Skeletal muscle satellite cell (primary cell): ENCODE measurements at regions not wholly inside any gene's neighbourhood (a gene's known extent, or its start where the extent isn't known, plus 50 kb on each side); places are given as distances from the start of the nearest gene placed in this dataset.

Experiments used
- H3K27me3 ChIP-seq: 2 replicates; pipeline ENCODE4 v1.7.0; 2013; ENCODE audit warnings: low read length; ENCODE audit not compliant: control insufficient read depth, insufficient read depth
- H3K36me3 ChIP-seq: 2 replicates; pipeline ENCODE4 v1.7.0; 2013; ENCODE audit warnings: mild to moderate bottlenecking, control low read depth, low read length; ENCODE audit not compliant: insufficient read depth
- H3K4me1 ChIP-seq: 2 replicates; pipeline ENCODE4 v1.7.0; 2013; ENCODE audit warnings: low read length; ENCODE audit not compliant: control insufficient read depth, insufficient read depth
- H3K4me2 ChIP-seq: 2 replicates; pipeline ENCODE4 v1.7.0; 2013; ENCODE audit warnings: mild to moderate bottlenecking, low read length
- H3K4me3 ChIP-seq: 2 replicates; pipeline ENCODE4 v1.7.0; 2013; ENCODE audit warnings: low read length
- H3K9ac ChIP-seq: 2 replicates; pipeline ENCODE4 v1.7.0; 2013; ENCODE audit warnings: mild to moderate bottlenecking, low read depth, low read length, moderate library complexity
- H3K9me3 ChIP-seq: replicated peaks from 2 replicates; pipeline ENCODE4 v1.7.0; 2013; ENCODE audit warnings: mild to moderate bottlenecking, control low read depth, low read length

GRCh38 chr20:12641619-12642018 is 367.2 kb upstream of the SPTLC3 start:
- Histone ChIP-seq H3K9ac (no peak overlapping the region), H3K4me3 (no peak overlapping the region), H3K9me3 (no peaks in the 10 kb centered on the region), H3K4me2 (no peak overlapping the region), H3K4me1 (no peaks in the 10 kb centered on the region), H3K36me3 (no peaks in the 10 kb centered on the region), H3K27me3 (no peaks in the 10 kb centered on the region)

GRCh38 chr20:12644461-12644860 is 364.3 kb upstream of the SPTLC3 start:
- H3K9ac ChIP-seq, result no peak overlapping the region
- no peaks in the 10 kb centered on the region for H3K36me3 ChIP-seq
- H3K4me3 ChIP-seq, result no peak overlapping the region
- no peaks in the 10 kb centered on the region for H3K27me3 ChIP-seq
- H3K4me1 ChIP-seq, result no peaks in the 10 kb centered on the region
- H3K9me3 ChIP-seq, result no peaks in the 10 kb centered on the region
- H3K4me2 ChIP-seq, result no peak overlapping the region

DNA sequence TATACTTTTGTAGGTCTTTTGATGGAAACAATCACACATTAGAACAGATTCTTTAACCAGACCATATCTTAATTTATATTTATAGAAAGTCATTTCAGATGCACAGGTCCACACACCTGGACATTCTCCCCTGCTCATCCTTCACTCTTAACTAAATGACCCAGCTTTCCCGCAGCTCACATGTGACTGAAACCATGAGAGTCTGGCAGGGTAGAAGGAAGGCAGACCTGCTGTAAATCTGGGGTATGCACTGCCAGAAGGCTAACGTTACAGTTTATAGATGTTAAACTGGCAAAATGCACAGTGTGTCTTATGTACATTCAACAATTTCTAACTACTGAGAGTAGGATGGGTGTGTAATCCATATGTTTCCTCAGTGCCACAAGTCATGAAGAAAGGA is 359.5 kb upstream of the SPTLC3 start:
- no peak overlapping the region for H3K4me3 ChIP-seq

GRCh38 chr20:12653642-12654041 is 355.1 kb upstream of the SPTLC3 start:
- H3K36me3 ChIP-seq, result no peaks in the 10 kb centered on the region
- H3K27me3 ChIP-seq, result no peaks in the 10 kb centered on the region
- no peak overlapping the region for H3K4me3 ChIP-seq
- no peaks in the 10 kb centered on the region for H3K4me1 ChIP-seq
- no peak overlapping the region for H3K9ac ChIP-seq
- H3K9me3 ChIP-seq, result no peaks in the 10 kb centered on the region
- H3K4me2 ChIP-seq, result no peak overlapping the region

More for the DNA sequence above, 359.5 kb upstream of the SPTLC3 start:
- no peaks in the 10 kb centered on the region for H3K9me3 ChIP-seq
- H3K36me3 ChIP-seq, result no peaks in the 10 kb centered on the region
- H3K4me2 ChIP-seq, result no peak overlapping the region
- H3K9ac ChIP-seq, result no peak overlapping the region
- no peaks in the 10 kb centered on the region for H3K4me1 ChIP-seq
- H3K27me3 ChIP-seq, result no peaks in the 10 kb centered on the region

GRCh38 chr20:12659942-12660341 is 348.8 kb upstream of the SPTLC3 start:
- Histone ChIP-seq H3K9ac (no peak overlapping the region), H3K4me1 (no peaks in the 10 kb centered on the region), H3K4me2 (no peak overlapping the region), H3K9me3 (no peaks in the 10 kb centered on the region), H3K27me3 (no peaks in the 10 kb centered on the region), H3K4me3 (no peak overlapping the region), H3K36me3 (no peaks in the 10 kb centered on the region)

GRCh38 chr20:12660918-12661317 is 347.9 kb upstream of the SPTLC3 start:
- Histone ChIP-seq H3K4me1 (no peaks in the 10 kb centered on the region), H3K27me3 (no peaks in the 10 kb centered on the region), H3K9ac (no peak overlapping the region), H3K9me3 (no peaks in the 10 kb centered on the region), H3K36me3 (no peaks in the 10 kb centered on the region), H3K4me2 (no peak overlapping the region), H3K4me3 (no peak overlapping the region)

DNA sequence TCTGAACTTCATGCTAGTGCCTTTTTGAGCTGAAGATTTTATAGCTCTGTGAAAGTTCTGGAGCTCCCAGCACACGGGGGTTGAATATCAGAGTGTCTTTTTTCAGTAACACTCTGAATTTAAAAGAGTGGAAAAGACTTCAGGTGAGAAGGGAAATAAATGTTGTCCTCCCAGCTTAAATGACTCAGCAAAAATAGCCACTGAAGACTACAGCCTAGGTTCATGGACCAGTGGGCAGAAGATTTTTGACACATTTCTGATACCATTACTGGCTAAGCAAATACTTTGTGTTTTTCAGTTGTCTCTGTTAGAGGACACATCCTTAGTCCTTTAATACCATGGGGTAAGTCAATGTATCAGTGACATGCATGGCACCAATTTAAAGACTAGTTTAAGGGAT is 338.5 kb upstream of the SPTLC3 start:
- no peaks in the 10 kb centered on the region for H3K36me3 ChIP-seq
- H3K4me2 ChIP-seq, result no peak overlapping the region
- H3K9ac ChIP-seq, result no peak overlapping the region
- no peaks in the 10 kb centered on the region for H3K27me3 ChIP-seq
- no peaks in the 10 kb centered on the region for H3K4me1 ChIP-seq
- H3K4me3 ChIP-seq, result no peak overlapping the region
- no peaks in the 10 kb centered on the region for H3K9me3 ChIP-seq

GRCh38 chr20:12673352-12673751 is 335.4 kb upstream of the SPTLC3 start:
- Histone ChIP-seq H3K4me1 (no peaks in the 10 kb centered on the region), H3K9ac (no peak overlapping the region), H3K27me3 (no peaks in the 10 kb centered on the region), H3K9me3 (no peaks in the 10 kb centered on the region), H3K4me3 (no peak overlapping the region), H3K4me2 (no peak overlapping the region), H3K36me3 (no peaks in the 10 kb centered on the region)

- Histone ChIP-seq H3K27me3 (no peaks in the 10 kb centered on the region), H3K4me3 (no peak overlapping the region), H3K36me3 (no peaks in the 10 kb centered on the region), H3K9ac (no peak overlapping the region), H3K9me3 (no peaks in the 10 kb centered on the region), H3K4me1 (no peaks in the 10 kb centered on the region), H3K4me2 (no peak overlapping the region)
These were observed 330.8 kb upstream of the SPTLC3 start for GRCh38 chr20:12677925-12678324.

DNA sequence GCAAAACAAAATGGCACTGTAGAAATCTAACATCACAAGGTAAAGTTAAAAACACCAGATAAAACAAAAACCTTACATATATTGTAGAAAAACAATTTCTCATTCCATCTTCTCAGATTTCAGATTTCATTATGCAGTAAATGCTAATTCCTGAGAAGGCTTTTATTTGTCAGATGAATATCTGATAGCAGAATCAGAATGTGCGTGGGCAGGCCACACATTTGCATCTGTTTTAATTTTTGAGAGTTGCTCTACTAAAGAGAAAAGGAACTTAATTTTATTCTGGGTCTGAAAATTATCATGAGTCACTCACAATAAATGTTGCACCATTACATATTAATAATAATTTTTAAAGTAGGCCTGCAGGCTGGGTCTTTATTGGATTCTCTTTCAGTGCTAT is 329.3 kb upstream of the SPTLC3 start:
- Histone ChIP-seq H3K4me1 (no peaks in the 10 kb centered on the region), H3K9ac (no peak overlapping the region), H3K27me3 (no peaks in the 10 kb centered on the region), H3K36me3 (no peaks in the 10 kb centered on the region), H3K4me2 (no peak overlapping the region), H3K9me3 (no peaks in the 10 kb centered on the region), H3K4me3 (no peak overlapping the region)

GRCh38 chr20:12682613-12683012 is 326.2 kb upstream of the SPTLC3 start:
- Histone ChIP-seq H3K4me1 (no peaks in the 10 kb centered on the region), H3K4me3 (no peak overlapping the region), H3K9ac (no peak overlapping the region), H3K4me2 (no peak overlapping the region), H3K27me3 (no peaks in the 10 kb centered on the region), H3K36me3 (no peaks in the 10 kb centered on the region), H3K9me3 (no peaks in the 10 kb centered on the region)

DNA sequence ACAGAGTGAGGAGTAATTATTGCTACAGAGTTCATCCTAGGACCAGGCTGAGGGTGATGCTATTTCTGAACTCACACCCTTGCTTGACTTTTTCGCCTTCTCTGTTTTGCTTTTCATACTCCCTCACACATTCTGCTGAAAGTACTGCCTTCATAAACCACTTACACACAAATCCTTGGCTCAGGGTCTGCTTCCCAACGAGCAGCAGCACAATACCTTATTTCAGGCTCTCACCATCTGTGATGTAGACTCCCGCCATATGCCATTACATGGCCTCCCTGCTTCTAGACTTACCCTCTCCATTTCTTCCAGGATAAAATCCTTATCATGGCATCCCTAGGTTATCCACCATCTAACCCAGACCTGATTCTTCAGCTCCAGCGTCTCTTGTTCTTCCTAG is 321.3 kb upstream of the SPTLC3 start:
- no peak overlapping the region for H3K9ac ChIP-seq
- no peak overlapping the region for H3K4me3 ChIP-seq
- no peaks in the 10 kb centered on the region for H3K9me3 ChIP-seq
- no peaks in the 10 kb centered on the region for H3K4me1 ChIP-seq
- H3K36me3 ChIP-seq, result no peaks in the 10 kb centered on the region
- H3K27me3 ChIP-seq, result no peaks in the 10 kb centered on the region
- H3K4me2 ChIP-seq, result no peak overlapping the region
